Fibroblast of gingiva (primary cell): ENCODE measurements at regions not wholly inside any gene's neighbourhood (a gene's known extent, or its start where the extent isn't known, plus 50 kb on each side); places are given as distances from the start of the nearest gene placed in this dataset.
"Not testable (repeated sequence)": the region's sequence is repeated elsewhere in the genome, so short reads cannot be mapped to it uniquely, and the experiment has no call there.

ENCODE experiments used
- DNase-seq: peaks from one replicate; pipeline ENCODE4 v3.0.0-alpha.2; 2011; ENCODE audit warnings: low read depth

DNA sequence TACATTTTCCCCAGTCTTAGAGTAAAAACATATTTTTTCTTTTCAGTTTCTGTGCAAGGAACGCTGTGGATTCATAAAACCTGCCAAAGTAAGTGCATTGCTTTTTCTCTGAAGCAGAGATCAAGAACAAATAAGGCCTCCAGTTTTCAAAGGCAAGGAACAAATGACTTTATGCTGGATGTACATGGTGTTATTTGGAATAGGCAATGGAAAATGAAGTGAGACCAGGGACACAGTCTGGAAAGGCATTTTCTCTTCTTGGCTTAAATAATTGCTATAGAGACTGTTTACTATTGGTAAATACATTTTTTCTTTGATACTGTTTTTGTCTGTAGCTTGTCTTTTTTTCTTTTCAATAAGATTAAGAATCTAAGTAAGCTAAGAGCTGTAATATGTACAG lies 725.9 kb upstream of the MDGA2 start:
- DNase-seq, result no peak

DNA sequence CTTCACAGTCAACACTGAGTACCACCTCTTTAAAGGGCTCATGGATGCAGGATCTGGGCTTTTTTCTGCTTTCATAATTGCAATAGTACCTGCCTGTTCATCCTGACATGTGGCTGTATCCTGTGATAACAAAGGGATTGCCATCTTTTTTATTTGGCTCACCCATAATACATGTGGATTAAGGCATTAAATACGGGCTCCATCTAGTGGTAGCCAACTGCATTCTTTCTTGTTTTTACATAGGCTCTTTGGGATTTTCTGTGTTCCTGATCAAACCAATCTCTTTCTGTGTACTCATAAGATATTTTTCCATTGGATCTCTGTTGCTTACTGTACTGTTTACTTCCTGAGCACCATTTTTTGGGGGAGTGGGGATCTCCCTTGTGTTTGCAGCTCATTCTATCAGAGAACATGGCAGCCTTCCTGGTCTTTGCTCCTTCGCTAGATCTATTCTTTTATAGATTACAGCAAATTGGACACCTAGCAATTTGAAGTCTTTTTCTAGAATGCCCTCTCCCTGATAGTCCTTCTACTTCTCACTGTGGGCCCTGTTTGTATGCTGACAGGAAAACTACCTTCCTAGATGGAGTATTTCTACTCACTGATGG lies 723.4 kb upstream of the MDGA2 start:
- DNase-seq, result no peak

DNA sequence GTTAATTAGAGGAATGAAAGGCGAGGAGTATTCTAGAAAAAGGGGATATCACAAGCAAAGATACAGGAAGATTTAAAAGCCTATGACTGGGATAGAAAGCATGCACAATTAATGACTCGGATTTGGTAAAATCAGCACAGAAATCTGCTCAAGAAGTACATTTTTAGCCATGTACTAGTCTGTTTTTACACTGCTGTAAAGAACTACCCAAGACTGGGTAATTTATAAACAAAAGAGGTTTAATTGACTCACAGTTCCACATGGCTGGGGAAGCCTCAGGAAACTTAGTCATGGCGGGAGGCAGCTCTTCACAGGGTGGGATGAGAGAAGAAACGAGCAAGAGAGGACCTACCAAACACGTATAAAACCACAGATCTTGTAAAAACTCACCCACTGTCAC lies 716.3 kb upstream of the MDGA2 start:
- no peak for DNase-seq

DNA sequence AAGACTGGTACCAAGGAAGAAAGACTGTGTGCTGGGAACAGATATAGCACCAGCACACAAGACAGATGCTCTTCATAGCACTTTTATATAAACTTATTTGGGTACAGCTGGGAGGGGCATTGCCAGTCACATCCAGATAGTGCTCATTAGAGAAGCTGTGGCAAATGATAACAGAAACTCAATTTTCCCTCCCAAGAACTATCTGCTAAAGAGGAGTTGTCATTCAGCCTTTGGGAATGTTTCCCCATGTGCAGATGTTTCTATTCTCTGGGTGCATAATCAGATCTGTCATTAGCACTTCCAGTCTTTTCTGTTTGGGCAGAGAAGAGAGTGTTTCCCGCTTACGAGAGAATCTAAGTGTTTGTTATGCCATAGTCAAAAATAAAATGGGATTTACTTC lies 714.9 kb upstream of the MDGA2 start:
- DNase-seq, result no peak

DNA sequence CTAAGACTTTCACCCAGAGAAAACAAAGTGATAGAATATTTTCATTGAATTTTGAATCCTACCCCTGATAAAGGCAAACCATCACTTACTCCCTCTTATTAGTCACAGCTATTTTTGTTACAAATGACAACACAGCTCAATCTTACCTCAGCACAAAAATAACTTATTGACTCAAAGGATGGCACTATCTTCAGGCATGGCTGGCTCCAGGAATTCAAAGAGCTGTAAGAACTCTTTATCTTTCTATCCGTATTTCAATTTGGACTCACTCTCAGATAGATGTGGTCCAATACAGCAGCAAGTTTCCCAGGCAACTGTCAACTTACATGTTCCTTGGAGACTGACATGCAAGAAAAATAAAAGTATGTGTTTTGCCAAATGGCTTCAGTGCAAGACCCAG lies 709.4 kb upstream of the MDGA2 start:
- no peak for DNase-seq

DNA sequence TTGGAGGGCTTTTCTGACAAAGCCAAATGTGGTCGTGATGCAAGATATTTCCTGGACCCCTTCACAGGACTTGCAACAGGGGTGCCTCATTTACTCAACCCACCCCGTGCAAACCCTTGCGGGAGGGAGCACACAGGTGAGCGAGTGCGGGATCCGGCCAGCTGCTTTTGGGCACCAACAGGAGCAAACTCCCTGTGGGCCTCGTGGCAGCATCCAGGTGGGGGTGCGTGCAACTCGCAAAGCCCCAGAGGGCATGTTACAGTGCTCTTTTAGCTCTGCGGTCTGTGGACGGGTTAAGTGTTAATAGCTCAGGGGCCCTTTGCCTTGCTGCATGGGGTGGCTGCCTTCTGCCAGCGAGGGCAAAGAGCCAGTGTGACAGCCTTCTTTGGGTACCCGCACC lies 707.6 kb upstream of the MDGA2 start:
- no peak for DNase-seq

DNA sequence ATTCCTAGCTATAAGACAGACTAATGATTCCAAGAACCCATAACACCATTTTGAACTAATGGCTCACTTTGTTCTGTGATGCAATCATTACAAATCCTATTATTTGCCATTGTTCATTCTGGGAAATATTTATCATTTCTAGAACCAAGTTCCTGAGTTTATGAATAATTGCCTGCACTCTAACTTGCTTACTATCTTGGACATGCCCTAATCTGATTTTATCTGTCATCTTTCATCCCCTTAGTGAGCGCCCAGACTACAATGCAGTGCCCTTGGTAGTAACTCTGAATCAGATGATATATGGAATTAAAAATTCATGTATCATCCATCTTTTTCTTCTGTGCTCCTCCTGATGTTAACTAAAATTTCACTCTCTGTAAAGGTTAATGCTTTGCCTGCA lies 703.1 kb upstream of the MDGA2 start:
- DNase-seq, result no peak

DNA sequence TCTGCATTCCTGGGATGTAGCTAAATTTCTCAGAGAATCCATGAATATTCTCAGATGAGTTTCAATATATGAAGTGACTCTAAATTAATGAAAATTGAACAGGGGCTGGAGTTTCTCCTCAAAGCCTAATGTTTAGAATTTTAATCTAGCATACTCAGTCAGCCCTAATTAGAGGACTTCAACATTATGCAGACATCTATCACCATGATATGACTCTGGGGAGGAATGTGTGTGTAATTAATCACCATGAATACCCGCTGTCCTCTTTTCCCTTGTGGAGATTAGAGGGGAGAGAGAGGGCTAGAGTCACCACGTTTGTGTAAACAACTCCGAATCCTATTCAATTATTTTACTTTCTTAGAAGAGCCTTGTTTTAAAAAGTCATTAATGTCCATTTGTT lies 698.6 kb upstream of the MDGA2 start:
- no peak for DNase-seq

DNA sequence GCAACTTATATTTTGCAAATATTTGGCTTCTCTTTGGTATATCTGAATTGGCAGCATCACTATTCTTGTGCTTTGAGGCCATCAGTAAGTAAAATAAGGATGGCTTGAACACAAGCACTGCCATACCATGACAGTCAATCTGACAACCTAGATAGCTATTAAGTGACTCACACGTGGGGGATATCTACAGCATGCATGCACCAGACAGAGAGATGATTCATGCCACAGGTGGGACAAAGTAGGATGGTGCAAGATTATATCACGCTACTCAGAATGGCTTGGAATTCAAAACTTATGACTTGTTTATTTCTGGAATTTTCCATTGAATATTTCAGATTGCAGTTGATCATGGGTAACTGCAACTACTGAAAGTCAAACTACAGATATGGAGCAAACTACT lies 675.6 kb upstream of the MDGA2 start:
- no peak for DNase-seq

DNA sequence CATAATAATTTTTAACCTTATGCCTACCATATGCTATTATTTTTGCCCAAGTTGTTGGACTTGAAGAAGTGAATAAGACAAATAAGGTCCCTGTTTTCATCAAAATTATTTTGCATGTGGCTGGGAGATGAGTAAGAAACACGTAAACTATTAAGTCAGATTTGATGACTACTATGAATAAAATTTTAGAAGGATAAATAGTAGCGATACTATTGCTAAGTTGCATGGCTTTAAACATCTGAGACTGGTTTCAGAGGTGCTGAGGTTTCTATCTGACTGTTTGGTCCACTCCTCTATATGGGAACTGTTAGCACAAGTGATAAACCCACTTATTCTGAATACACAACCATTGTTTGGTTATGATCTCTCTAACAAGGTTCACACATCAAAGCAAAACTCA lies 674.3 kb upstream of the MDGA2 start:
- no peak for DNase-seq

DNA sequence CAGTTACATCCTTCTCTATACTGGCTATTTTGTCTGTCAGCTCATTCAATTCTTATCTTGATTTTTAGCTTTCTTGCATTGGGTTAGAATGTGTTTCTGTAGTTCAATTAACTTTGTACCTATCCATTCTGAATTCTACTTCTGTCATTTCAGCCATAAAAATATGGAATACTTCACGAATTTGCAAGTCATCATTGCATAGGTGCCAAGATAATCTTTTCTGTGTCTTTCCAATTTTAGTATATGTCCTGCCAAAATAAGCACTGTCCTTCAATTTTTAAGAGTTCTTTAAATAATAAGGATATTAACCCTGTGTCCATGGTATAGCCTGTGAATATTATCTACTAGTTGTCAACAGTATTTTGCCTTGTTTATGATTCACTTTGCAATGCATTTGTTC lies 665.7 kb upstream of the MDGA2 start:
- no peak for DNase-seq

DNA sequence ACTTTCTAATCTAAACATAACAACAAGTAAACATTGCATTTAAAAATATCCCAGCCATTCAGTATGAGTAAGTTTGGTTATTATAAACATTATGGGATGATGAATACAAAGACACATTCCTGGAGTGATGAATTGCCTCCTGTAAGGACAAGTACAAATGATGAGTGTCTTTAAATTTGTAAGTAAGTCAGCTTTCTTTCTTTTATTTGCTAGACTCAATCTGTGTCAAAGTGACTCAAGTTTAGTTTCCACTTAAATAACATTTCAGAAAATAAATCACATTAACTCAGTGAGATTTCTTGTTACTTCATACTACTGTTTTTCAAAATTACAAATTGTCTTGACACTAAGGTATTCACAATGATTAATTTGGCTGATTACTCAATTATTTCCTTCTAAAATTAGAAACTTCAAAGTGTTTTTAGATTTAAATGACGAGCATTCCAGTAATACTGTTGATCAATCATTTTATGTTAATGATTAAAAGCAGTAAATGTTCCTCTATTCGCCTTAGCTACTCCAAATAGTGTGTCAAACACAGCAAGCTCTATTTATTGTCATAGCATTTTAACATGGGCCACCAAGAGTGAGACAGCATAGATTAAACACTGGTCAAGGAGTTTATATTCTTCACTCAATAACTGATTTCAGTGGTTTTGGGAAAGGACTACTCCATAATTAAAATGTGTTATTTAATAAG lies 658.0 kb upstream of the MDGA2 start:
- DNase-seq, result no peak

DNA sequence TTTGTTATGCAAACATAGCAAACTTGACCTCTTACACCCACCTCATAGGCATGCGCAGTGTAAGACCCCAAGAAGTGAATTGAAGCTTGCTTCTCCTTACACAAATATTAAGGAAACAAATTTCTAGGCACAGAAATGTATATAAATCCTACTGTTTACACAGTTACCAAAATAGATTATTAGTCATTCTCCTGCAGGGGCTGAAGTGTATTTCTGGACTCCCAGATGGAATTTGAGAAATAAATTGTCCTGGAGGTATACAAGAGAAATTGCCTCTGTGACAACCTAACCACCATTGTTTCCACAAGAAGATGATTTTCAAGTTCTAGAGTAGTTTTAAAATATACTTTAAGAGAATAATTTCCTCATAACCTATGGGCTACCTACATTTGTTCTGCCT lies 656.0 kb upstream of the MDGA2 start:
- DNase-seq, result no peak

DNA sequence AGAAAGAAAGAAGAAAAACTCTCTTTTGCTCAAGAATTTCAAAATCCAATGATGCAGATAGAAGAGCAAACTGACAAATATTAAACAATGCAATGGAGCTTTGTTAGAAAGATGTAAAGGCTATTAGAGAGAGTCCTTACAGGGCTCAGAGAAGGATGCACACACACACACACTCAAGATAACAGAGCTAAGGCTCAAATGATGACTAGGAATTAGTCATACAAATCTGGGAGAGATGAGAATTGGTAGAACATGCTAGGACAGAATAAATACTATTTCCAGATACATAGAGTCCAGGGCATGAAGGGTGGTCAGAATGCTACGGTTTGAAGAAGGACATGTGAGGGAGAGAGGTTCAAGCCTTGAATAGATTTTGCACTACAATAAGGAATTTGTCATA lies 650.1 kb upstream of the MDGA2 start:
- no peak for DNase-seq

DNA sequence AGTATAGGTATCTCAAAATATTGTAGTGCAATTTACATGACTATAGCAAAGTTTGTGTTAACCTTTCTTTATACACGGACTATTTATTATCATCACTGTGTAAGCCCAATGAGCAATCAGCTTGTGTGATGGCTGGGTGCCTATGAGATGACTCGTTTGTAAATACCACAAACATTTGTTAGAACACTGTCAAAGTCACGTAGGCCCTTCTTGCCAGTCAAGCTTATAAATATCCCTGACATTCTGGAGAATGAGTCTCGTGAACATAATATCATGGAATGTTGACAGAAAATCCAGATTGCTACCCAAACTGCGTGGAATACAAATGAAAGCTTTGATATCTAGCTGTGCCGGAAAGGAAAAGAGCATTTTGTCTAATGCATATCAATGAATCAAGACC lies 648.3 kb upstream of the MDGA2 start:
- no peak for DNase-seq

DNA sequence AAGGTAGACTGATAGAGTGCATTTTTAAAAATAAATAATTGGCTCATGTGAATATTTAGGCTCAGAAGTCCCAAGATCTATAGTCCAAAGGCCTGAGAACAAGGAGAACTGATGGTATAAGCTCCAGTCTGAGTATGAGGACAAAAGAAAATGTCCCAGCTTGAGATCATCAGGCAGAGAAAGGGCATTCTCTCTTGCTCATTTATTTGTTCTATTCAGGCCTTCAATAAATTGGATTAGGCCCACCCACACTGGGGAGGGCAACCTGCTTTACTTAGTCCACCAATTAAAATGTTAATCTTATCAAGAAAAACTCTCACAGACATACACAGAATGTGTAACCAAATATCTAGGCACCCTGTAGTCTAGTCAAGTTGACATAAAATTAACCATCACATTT lies 644.4 kb upstream of the MDGA2 start:
- no peak for DNase-seq

DNA sequence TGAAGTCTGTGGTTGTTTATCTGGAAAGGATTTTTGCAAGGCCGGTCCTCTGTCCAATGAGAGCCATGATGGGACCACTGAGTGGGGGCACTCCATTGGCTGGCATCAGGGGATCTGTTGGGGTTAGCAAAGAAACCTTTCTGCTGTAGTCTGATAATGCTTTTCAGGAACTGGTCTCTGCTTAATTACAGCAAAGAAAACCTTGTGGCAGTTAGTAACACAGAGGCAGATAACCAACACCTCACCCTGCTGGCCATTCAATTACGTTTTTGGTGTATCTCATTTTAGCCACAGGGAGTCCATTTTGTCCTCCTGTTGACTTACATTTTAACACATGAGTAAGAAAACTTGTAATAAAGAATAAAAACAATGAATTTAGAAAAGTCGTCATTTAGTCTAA lies 629.3 kb upstream of the MDGA2 start:
- no peak for DNase-seq

DNA sequence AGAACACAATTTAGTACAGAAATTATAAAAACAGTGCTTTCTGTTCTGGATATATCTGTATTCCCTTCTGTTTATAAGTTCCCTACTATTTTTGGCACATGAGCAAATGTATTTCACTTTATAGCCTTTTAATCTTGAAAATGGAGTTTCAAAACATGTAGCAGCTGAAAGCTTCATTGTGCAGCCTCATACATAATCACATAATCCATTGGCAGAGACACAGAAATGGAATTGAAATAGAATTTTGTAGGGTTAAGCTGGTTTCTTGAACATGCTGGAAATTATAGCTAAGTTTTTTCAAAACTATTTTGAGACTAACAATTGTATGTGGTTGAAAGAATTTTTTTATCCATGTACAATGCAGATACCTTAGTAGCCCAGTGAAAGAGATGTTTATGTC lies 614.3 kb upstream of the MDGA2 start:
- DNase-seq, result no peak

DNA sequence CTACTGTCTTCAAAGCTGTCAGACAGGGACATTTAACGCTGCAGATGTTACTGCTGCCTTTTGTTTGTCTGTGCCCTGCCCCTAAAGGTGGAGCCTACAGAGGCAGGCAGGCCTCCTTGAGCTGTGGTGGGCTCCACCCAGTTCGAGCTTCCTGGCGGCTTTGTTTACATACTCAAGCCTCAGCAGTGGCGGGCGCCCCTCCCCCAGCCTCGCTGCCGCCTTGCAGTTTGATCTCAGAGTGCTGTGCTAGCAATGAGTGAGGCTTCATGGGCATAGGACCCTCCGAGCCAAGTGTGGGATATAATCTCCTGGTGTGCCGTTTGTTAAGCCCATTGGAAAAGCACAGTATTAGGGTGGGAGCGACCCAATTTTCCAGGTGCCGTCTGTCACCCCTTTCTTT lies 609.8 kb upstream of the MDGA2 start:
- DNase-seq, result not testable (repeated sequence)

DNA sequence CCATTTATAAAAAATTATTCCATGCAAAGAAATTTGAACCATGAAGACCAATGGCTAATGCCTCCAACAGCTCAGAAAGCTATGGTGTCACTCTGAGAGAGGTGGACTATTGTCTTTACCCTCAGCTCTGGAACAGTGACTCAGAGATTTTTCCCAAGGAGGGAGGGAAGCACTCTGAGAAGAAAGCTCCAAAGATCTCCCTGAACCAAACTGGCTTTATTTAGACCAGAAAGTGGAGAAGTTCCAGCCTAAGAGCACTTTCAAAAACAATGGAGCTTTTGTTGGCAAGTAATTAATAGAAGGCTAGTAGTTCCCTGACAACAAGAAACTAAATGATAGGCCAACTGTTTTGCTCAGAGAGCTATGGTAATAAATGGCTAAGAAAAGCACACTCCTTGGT lies 599.9 kb upstream of the MDGA2 start:
- no peak for DNase-seq

DNA sequence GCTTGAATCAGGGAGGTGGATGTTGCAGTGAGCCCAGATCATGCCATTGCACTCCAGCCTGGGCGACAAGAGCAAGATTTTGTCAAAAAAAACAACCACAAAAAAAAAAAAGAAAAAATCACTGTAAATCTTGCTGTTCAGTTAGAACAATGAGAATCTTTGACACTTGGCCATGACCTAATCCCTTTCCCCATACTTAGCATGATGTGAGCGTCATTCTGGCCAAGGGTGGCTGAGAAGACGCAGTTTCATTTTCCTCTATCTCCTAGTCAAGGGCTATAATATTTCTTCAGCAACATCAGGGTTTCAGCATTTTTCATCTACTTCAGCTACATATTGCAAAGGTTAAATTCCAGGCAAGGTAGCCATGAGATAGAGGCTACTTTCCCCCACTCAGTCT lies 599.4 kb upstream of the MDGA2 start:
- DNase-seq, result no peak

DNA sequence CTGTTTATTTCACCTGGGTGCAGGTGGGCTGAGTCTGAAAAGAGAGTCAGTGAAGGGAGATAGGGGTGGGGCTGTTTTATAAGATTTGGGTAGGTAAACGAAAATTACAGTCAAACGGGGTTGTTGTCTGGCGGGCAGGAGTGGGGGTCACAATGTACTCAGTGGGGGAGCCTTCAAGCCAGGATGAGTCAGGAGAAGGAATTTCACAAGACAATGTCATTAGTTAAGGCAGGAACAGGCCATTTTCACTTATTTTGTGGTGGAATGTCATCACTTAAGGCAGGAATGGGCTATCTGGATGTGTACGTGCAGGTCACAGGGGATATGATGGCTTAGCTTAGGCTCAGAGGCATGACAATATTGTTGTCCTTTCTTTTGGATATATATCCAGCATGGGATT lies 592.5 kb upstream of the MDGA2 start:
- not testable (repeated sequence) for DNase-seq

DNA sequence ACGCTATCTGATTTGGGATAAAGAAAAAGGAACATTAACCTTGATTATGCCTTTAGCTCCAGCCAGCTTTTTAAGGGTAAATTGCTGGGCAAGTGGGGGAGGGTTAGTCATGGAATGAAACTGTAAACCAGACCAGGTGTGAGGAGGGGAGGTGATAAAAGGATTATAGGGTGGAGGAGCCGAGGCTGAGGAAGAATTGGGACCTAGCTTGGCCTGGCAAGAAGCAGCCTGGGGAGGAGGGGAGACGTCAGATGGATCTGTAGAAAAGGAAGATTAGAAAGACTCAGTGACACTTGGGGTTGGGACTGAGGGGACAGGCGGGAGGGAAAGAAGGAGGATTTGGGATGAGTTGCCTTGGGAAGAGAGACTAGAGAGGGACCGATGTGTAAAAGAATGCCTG lies 590.8 kb upstream of the MDGA2 start:
- DNase-seq, result not testable (repeated sequence)

DNA sequence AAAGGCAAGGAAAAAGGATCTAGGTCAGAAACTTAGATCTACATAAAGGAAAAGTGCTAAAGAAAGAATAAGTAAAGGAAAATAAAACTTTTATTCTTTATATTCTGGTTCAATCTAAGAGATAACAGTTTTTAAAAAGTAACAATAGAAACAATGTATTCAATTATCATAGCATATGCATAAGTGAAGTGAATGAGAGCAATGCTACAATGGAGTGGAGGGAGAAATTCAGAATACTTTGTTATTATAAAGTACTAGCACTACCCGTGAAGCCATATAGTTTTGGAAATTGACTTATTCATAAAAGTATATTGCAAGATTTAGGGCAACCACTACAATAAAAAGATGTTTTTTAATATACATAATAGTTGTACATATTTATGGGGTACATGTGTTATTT lies 586.0 kb upstream of the MDGA2 start:
- DNase-seq, result no peak
